GM12878 (cell line): ENCODE measurements at regions not wholly inside any gene's neighbourhood (a gene's known extent, or its start where the extent isn't known, plus 50 kb on each side); places are given as distances from the start of the nearest gene placed in this dataset.

Experiments
- BCL11A ChIP-seq: IDR thresholded peaks from 2 replicates; pipeline ENCODE4 v1.6.1; 2011; ENCODE audit warnings: low read depth, low read length
- CEBPB ChIP-seq, 2 experiments: fragments of 150-350 bp in 1 of 2; IDR thresholded peaks; 2 replicates each; pipeline ENCODE4 v1.6.1; 2012 to 2014; ENCODE audit warnings: low read depth in 2 of 2, low read length in 2 of 2, borderline replicate concordance in 1 of 2, inconsistent platforms in 1 of 2
- IKZF2 ChIP-seq, 2 experiments: fragments of 450-650 bp; IDR thresholded peaks; 2 replicates each; pipeline ENCODE4 v1.6.1; 2017; ENCODE audit warnings: mild to moderate bottlenecking in 2 of 2, moderate library complexity in 2 of 2
- MEF2A ChIP-seq: IDR thresholded peaks from 2 replicates; pipeline ENCODE4 v1.6.1; 2011; ENCODE audit warnings: low read depth, mild to moderate bottlenecking, low read length, moderate library complexity; ENCODE audit not compliant: insufficient read depth
- NFIC ChIP-seq: IDR thresholded peaks from 2 replicates; pipeline ENCODE4 v1.6.1; 2012; ENCODE audit warnings: low read depth, mild to moderate bottlenecking, inconsistent platforms, low read length, moderate library complexity
- NKRF ChIP-seq: fragments of 450-650 bp; conservative IDR thresholded peaks from 2 replicates; pipeline ENCODE4 v1.6.1; 2017; ENCODE audit warnings: mild to moderate bottlenecking, moderate library complexity
- POU2F2 ChIP-seq: IDR thresholded peaks from 3 replicates; pipeline ENCODE4 v1.6.1; 2011; ENCODE audit warnings: low read depth, mild to moderate bottlenecking, low read length, borderline replicate concordance
- ZBED1 ChIP-seq: IDR thresholded peaks from 2 replicates; pipeline ENCODE4 v1.6.1; 2016; ENCODE audit warnings: borderline replicate concordance
- ZNF622 ChIP-seq: fragments of 450-650 bp; IDR thresholded peaks from 2 replicates; pipeline ENCODE4 v1.6.1; 2017; ENCODE audit warnings: mild to moderate bottlenecking, inconsistent platforms

GRCh38 chr2:37871456-37872191 lies 53.5 kb upstream of the RMDN2 start (continued):
- TF ChIP-seq MEF2A (peak; percentile 92), POU2F2 (peak; percentile 39; the same call in 1 of the 3 replicates), IKZF2 (IDR thresholded peaks at IDR 0.05) (0 out of 4 replicates have a peak, but pooled peaks of 1 of the 2 experiments have one; percentile 23), NFIC (peak; percentile 49), ZNF622 (no peak), NKRF (no peak), BCL11A (peak; percentile 70), ZBED1 (no peak), CEBPB (IDR thresholded peaks at IDR 0.05; ENCODE audit: borderline replicate concordance in 1 of 2, low read depth in 2 of 2, low read length in 2 of 2) (peak in 1 of 2 experiments; percentile 46; a peak in 2 of 4 replicates)
